ENCODE measurements at regions not wholly inside any gene's neighbourhood (a gene's known extent, or its start where the extent isn't known, plus 50 kb on each side); places are given as distances from the start of the nearest gene placed in this dataset.

GRCh38 chr2:181784556-181784955 lies 104.2 kb upstream of the NEUROD1 start:
- Histone ChIP-seq H3K4me2 (peak overlapping the region; percentile 68), H3K9me3 (no peaks in the 10 kb centered on the region), H3K27ac (peak overlapping the region; percentile 59), H3K4me3 (peak overlapping the region; percentile 12; the same call in 1 of the 3 replicates), H3K4me1 (peaks cover 71% of the 10 kb centered on the region)
- 5% methylated on average over 3 of the region's 3 CpGs for WGBS (ENCODE audit: missing lambda C conversion rate)
- CTCF ChIA-PET = interaction anchor here (1.3 kb wide), 1 partner anchor 11 kb away, joined by 3 read pairs; no protein-coding TSS in a partner anchor
- FAIRE-seq (no peak), DNase-seq (ENCODE audit: low read depth in 1 of 2, low spot score in 1 of 2) (peak in 1 of 2 experiments; percentile 65), ATAC-seq (peak; percentile 42 to 61; a peak in 4 of 6 replicates)
- POLR2A ChIA-PET = no interaction called here
- TF ChIP-seq FOXS1 (CRISPR knock-in tag; IDR thresholded peaks at IDR 0.05) (no peak), POLR2AphosphoS2 (conservative IDR thresholded peaks at IDR 0.05; ENCODE audit: low read length) (no peak), EHMT2 (IDR thresholded peaks at IDR 0.05; ENCODE audit: low read depth) (no peak), BCL3 (IDR thresholded peaks at IDR 0.05) (no peak), HOXB13 (CRISPR knock-in tag; IDR thresholded peaks at IDR 0.05; ENCODE audit: low read depth) (no peak), SMC3 (IDR thresholded peaks at IDR 0.05) (0 out of 3 replicates have a peak, but pooled peaks have one; percentile 23), PBX3 (IDR thresholded peaks at IDR 0.05) (no peak), NPAS2 (CRISPR knock-in tag; IDR thresholded peaks at IDR 0.05; ENCODE audit: borderline replicate concordance) (no peak), MAFK (IDR thresholded peaks at IDR 0.05; ENCODE audit: partially characterized antibody) (no peak), E2F6 (IDR thresholded peaks at IDR 0.05; ENCODE audit: borderline replicate concordance, low read depth) (no peak), USF2 (IDR thresholded peaks at IDR 0.05) (no peak), SREBF2 (IDR thresholded peaks at IDR 0.05) (no peak), EP300 (IDR thresholded peaks at IDR 0.05) (peak; percentile 68 to 76; a peak in 4 of 5 replicates), TP53 (CRISPR knock-in tag; IDR thresholded peaks at IDR 0.05) (no peak), ESRRA (IDR thresholded peaks at IDR 0.05; ENCODE audit: borderline replicate concordance, low read length) (no peak), FOSL2 (IDR thresholded peaks at IDR 0.05) (peak; percentile 53), FOSL2 (CRISPR knock-in tag; IDR thresholded peaks at IDR 0.05) (peak; percentile 24; the same call in 1 of the 2 replicates), CHD4 (IDR thresholded peaks at IDR 0.05; ENCODE audit: borderline replicate concordance) (no peak), GATA3 (IDR thresholded peaks at IDR 0.05; ENCODE audit: borderline replicate concordance) (peak; percentile 46; the same call in 1 of the 2 replicates), CBX2 (IDR thresholded peaks at IDR 0.05; ENCODE audit: borderline replicate concordance, low read depth) (no peak), JUNB (IDR thresholded peaks at IDR 0.05) (peak; percentile 82), NR3C1 (IDR thresholded peaks at IDR 0.05) (no peak), KDM1A (IDR thresholded peaks at IDR 0.05; ENCODE audit: low read depth) (no peak), ZNF302 (CRISPR knock-in tag; IDR thresholded peaks at IDR 0.05) (no peak), MAX (IDR thresholded peaks at IDR 0.05) (no peak), JUN (IDR thresholded peaks at IDR 0.05) (peak; percentile 47 to 65; a peak in 4 of 5 replicates), POLR2A (IDR thresholded peaks at IDR 0.05; ENCODE audit: low read length) (no peak), RFX5 (IDR thresholded peaks at IDR 0.05) (no peak), RAD21 (conservative IDR thresholded peaks at IDR 0.05 in 1 of 2, IDR thresholded peaks at IDR 0.05 in 1 of 2) (peak in 1 of 2 experiments; percentile 35; a peak in 1 of 5 replicates), MYC (IDR thresholded peaks at IDR 0.05; ENCODE audit: borderline replicate concordance, low read length) (no peak), HOXB5 (CRISPR knock-in tag; IDR thresholded peaks at IDR 0.05) (no peak), HMGXB4 (CRISPR knock-in tag; IDR thresholded peaks at IDR 0.05; ENCODE audit: borderline replicate concordance) (no peak), ZC3H11A (IDR thresholded peaks at IDR 0.05) (no peak), TFCP2L1 (CRISPR knock-in tag; IDR thresholded peaks at IDR 0.05) (no peak), RCOR1 (IDR thresholded peaks at IDR 0.05; ENCODE audit: low read depth, low read length) (no peak), ZSCAN20 (CRISPR knock-in tag; IDR thresholded peaks at IDR 0.05) (no peak), BHLHE40 (IDR thresholded peaks at IDR 0.05; ENCODE audit: low read depth, low read length) (no peak), ELK1 (IDR thresholded peaks at IDR 0.05; ENCODE audit: low read depth, low read length) (no peak), KDM5A (IDR thresholded peaks at IDR 0.05) (no peak)
